SH-SY5Y (cell line): ENCODE measurements at regions not wholly inside any gene's neighbourhood (a gene's known extent, or its start where the extent isn't known, plus 50 kb on each side); places are given as distances from the start of the nearest gene placed in this dataset.

ENCODE experiments used
- GATA2 ChIP-seq: IDR thresholded peaks from 2 replicates; pipeline ENCODE4 v1.6.1; 2011; ENCODE audit warnings: mild to moderate bottlenecking, low read depth, low read length
- GATA3 ChIP-seq: IDR thresholded peaks from 2 replicates; pipeline ENCODE4 v1.6.1; 2011; ENCODE audit warnings: low read depth, mild to moderate bottlenecking, low read length, moderate library complexity

DNA sequence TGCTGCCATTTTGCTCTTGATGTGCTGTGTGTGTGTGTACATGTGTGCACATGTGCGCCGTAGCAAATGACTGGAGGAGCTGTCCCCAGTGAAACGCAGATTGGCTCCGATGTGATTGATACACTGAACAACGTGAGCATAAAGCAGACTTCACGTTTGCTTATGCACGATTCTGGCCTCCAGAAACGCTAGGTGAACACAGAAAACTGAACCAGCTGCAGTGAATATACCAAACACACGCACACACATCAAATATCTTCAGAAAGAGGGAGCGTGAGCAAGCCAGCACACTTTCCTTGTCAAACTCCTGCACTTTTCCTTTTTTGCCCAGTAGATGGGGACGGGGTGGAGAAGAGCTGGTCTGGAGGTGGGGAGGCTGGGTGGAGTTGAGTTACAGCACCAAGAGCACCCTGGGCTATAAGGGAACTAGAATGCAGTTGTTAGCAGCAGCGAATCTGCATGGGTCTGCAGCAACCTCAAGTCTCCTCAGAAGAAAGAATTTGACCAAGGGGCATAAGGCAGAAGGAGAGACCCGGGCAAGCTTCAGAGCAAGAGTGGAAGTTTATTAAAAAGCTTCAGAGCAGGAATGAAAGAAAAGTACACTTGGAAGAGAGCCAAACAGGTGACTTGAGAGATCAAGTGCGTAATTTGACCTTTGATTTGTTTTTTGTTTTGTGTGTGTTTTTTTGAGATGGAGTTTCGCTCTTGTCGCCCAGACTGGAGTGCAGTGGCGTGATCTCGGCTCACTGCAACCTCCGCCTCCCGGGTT is 77.8 kb upstream of the CADM1 start:
- TF ChIP-seq GATA3 (no peak), GATA2 (no peak)

DNA sequence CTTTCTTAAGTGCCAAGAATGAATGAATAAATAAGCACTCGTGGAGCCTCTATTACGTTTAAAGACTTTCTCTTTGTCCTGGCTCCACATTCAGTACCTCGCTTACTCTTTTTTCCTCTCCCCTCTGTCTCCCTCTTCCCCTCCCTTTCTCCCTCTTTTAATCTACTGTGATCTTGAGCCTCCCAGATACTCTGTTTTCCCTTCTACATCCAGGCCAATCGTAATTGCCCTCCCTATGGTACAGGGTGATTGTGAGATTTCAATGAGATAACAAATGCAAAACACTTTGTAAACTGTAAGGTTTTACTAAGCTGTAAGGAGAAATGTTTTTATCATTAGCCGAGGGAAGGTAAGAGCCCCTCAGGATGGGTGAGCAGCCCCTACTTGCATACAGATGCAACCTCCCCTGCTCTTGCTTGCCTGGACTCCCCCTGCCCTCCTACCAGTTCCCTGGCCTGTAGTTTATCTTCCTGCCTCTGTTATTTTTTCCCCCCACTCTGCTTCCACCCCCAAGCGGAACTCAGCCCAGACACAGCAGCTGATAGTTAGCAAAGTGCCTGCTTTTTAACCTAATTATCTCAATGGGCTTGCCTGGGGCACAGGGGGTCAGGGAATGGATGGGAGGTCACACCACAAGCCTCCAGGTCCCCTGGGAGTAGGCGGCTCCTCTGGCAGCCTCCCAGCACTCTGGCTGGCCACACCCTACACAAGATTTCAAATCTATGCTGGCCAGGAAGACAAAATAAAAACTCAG is 76.9 kb upstream of the CADM1 start:
- peak; percentile 94 for TF ChIP-seq GATA2
- TF ChIP-seq GATA3: peak; percentile 97

- TF ChIP-seq GATA3 (no peak), GATA2 (no peak)
Measured at GRCh38 chr11:115580416-115580815, 76.2 kb upstream of the CADM1 start.

DNA sequence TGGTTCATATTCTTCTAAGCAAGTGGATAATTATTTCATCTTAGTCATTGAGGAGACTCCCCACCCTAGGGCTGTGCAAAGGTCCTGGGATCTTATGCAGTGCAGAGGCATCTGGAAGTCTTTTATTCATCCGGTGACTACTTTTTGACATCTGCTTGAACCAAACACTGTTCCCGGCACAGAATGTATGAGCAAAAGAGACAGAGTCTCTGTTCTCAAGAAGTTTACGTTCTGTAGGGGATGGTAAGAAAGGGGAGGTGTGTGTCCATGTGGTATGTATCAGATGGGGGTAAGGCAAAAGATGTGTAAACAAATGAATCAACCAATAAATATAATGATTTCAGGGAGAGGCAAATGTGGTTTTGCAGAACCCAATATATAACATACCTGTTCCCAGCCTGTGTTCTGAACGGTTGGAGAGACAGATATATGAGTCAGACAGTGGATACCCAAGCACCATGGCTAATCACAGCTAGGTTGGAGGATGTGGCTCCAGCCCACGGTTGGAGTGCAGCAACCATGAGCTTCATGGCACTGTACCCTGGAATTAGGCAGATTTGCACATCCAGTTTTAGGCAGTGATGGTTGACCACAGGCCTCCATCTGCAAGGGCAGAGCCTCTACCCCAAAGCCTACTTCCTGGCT is 75.1 kb upstream of the CADM1 start:
- TF ChIP-seq GATA3 (no peak), GATA2 (peak; percentile 2; the same call in 1 of the 2 replicates)

- TF ChIP-seq GATA3 (no peak), GATA2 (no peak)
Measured at GRCh38 chr11:115578275-115578674, 74.1 kb upstream of the CADM1 start.

- no peak for TF ChIP-seq GATA2
- no peak for TF ChIP-seq GATA3
Measured at GRCh38 chr11:115577701-115578100, 73.5 kb upstream of the CADM1 start.

- TF ChIP-seq GATA3 (no peak), GATA2 (no peak)
Measured at GRCh38 chr11:115576606-115577380, 72.6 kb upstream of the CADM1 start.

GRCh38 chr11:115572551-115572950 is 68.3 kb upstream of the CADM1 start:
- TF ChIP-seq GATA3 (no peak), GATA2 (no peak)

GRCh38 chr11:115566180-115566764 is 62.1 kb upstream of the CADM1 start:
- TF ChIP-seq GATA2 (peak; percentile 38; the same call in 1 of the 2 replicates), GATA3 (no peak)

DNA sequence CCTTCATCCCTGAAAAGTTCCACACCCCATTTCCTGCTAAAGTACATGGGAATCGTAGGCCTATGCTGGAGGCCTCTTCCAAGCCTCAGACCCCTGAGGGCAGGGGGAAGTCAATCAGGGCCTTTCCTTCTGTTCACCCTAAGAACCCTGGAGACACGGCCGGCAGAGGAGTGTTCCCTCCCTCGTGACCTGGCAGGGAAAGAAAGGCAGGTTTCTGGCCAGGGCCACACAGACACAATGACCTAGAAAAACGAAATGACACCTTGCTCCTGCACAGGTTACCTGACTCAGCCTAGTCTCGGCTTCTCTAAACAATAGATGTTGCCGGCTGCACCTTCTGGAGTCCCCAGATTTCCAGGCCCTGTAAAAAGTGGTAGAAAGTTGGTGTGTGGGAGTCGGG is 60.6 kb upstream of the CADM1 start:
- no peak for TF ChIP-seq GATA3
- no peak for TF ChIP-seq GATA2

DNA sequence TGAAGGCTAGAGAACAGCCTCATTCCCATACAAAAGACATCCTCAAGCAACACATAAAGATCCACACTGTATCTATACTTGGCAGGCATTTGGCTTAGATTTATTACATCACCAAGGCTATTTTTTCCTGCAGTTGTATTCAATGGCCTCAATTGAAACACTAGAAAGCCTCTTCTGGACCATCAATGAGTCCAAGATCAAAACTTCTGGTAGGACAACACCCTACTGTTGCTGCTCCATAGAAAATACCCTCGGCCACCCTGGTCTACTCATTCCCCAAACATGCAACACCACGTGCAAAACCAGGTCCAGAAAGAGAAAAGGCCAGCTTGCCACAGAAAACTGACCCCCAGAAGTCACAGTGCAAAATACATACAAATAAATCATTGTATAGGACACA is 56.9 kb upstream of the CADM1 start:
- no peak for TF ChIP-seq GATA3
- no peak for TF ChIP-seq GATA2

- TF ChIP-seq GATA3: no peak
- no peak for TF ChIP-seq GATA2
Measured at GRCh38 chr11:115558635-115559034, 54.4 kb upstream of the CADM1 start.

GRCh38 chr11:115557681-115558080 is 53.5 kb upstream of the CADM1 start:
- TF ChIP-seq GATA3 (no peak), GATA2 (no peak)
